Lower lobe of right lung (tissue), 2 donors: ENCODE measurements at regions not wholly inside any gene's neighbourhood (a gene's known extent, or its start where the extent isn't known, plus 50 kb on each side); places are given as distances from the start of the nearest gene placed in this dataset.

Source experiments
- ATAC-seq, 2 donors: fragments of 200-7000 bp; cut with Tn5 transposase; one replicate each; pipeline ENCODE4 v1.9.1; 2020 to 2022; ENCODE audit warnings: mild to moderate bottlenecking in 2 of 2, moderate library complexity in 2 of 2
- DNase-seq: peaks from one replicate; pipeline ENCODE4 v3.0.0-alpha.2; 2020
- H3K27ac ChIP-seq: fragments of 200-600 bp; one replicate; pipeline ENCODE4 v1.8.0; 2022
- H3K27me3 ChIP-seq: fragments of 200-600 bp; one replicate; pipeline ENCODE4 v1.8.0; 2022; ENCODE audit warnings: low read depth
- H3K36me3 ChIP-seq: fragments of 200-600 bp; one replicate; pipeline ENCODE4 v1.8.0; 2022; ENCODE audit warnings: mild to moderate bottlenecking
- H3K4me1 ChIP-seq: fragments of 200-600 bp; one replicate; pipeline ENCODE4 v1.8.0; 2022
- H3K4me3 ChIP-seq: fragments of 200-600 bp; one replicate; pipeline ENCODE4 v1.8.0; 2022; ENCODE audit warnings: mild to moderate bottlenecking
- H3K9me3 ChIP-seq: fragments of 200-600 bp; one replicate; pipeline ENCODE4 v1.8.0; 2022
- CTCF ChIP-seq: fragments of 200-600 bp; IDR thresholded peaks from one replicate; pipeline ENCODE4 v1.8.0; 2022; ENCODE audit warnings: antibody characterized with exemption, mild to moderate bottlenecking
- intact Hi-C: fragments of 100-400 bp; cut with DNase I; formaldehyde crosslinking; loops from one replicate; pipeline ENCODE4 v1.11.0; 2022
- donor health status: DM: no; HTN: yes; CAD: no; lungs with severe emphysema.

GRCh38 chr6:146989860-146990259, 214.4 kb upstream of the STXBP5 start:
- Histone ChIP-seq H3K27ac (no peak overlapping the region), H3K4me1 (no peaks in the 10 kb centered on the region), H3K4me3 (no peak overlapping the region), H3K27me3 (no peaks in the 10 kb centered on the region), H3K9me3 (no peaks in the 10 kb centered on the region), H3K36me3 (no peaks in the 10 kb centered on the region)
- ATAC-seq = no peak
- intact Hi-C loops = no loop called here
- no peak for TF ChIP-seq CTCF
- DNase-seq = no peak

DNA sequence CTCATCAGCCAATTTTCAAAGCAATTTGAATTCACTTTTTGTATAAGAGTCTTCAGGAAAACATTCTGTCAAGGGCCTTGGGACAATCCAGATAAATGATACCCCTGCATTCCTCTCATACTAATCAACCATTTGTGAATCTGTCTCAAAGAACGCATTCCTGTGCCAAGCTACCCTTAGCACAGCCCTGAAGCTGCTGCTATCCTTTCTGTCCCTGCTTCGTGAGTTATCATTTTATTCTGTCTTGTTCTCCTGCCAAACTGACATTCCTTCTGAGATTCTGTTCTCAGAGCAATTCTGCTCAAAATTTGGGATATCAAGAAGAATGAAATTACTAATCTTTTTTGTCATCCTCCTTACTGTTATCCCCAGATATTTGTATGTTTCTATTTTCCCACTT, 213.9 kb upstream of the STXBP5 start:
- TF ChIP-seq CTCF = no peak

DNA sequence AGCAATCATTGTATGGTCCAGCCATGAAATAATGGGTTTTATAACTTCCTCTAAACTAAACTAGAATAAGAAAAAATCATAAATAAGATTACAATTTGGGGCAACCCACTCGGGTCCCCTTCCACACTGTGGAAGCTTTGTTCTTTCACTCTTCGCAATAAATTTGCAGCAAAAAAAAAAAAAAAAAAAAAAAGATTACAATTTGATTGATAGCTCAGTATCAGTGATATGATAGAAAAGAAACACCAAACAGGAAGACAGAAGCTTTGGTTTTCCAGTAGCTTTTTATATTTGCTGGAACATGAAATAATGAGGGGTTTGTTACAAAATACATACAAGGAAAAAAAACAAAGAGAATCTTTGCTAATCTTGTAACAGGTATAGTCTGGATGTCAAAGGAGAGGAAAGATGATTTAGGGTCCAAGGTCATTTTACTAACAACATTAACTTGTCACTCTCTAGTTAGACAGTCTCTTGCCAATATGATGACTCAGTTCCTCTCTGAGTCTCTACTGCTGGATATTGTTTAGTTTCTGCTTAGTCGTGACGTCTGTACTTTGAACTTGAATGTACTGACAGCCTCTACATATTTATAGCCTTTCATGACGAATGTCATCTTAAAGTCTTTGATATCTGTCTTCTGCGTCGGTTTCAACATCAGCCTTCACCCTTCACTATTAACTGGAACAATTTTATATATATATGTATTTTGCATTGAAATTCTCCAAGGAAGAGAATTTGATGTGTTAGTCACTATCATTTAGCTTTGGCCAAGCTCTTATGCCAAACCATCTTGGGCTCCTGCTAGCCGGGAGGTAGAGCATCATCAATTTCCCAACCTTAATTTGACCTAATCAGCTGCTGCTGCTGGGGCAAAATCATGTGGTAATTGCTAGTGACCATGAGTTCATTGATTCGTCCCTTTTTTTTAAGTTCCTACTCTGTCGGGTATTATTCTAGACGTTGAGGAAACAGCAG, 213.1 kb upstream of the STXBP5 start:
- intact Hi-C loops = no loop called here
- H3K9me3 ChIP-seq = no peaks in the 10 kb centered on the region

More for the DNA sequence above, 213.9 kb upstream of the STXBP5 start:
- DNase-seq = no peak
- intact Hi-C loops = no loop called here
- no peak overlapping the region for H3K27ac ChIP-seq
- H3K27me3 ChIP-seq = no peaks in the 10 kb centered on the region
- no peak for ATAC-seq
- no peaks in the 10 kb centered on the region for H3K9me3 ChIP-seq
- H3K36me3 ChIP-seq = no peaks in the 10 kb centered on the region
- H3K4me3 ChIP-seq = no peak overlapping the region
- no peaks in the 10 kb centered on the region for H3K4me1 ChIP-seq

DNA sequence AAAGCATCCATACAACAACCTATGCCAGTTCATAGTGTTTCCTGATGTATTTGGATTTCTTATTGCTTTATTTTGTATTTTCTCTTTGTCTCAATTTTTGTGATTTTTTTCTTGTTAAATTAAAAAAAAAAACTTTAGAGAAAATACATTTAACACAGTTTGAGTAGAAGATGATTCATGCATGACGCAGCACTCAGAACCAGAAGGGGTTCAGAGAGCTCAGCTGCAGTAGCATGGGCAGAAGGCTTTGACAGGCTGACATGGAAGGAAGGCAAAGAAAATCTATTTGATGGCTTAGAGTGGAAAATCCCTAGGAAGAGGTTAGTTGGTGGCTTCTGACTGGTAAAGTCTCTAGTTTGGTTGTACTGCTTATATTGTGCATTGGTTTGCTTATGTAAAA, 207.2 kb upstream of the STXBP5 start:
- ATAC-seq (no peak), DNase-seq (no peak)
- intact Hi-C loops = no loop called here
- TF ChIP-seq CTCF = no peak
- Histone ChIP-seq H3K4me3 (no peak overlapping the region), H3K4me1 (no peaks in the 10 kb centered on the region), H3K9me3 (no peaks in the 10 kb centered on the region), H3K36me3 (no peaks in the 10 kb centered on the region), H3K27me3 (no peaks in the 10 kb centered on the region), H3K27ac (no peak overlapping the region)

More for the DNA sequence above, 213.1 kb upstream of the STXBP5 start:
- H3K27me3 ChIP-seq = no peaks in the 10 kb centered on the region
- H3K4me3 ChIP-seq = no peak overlapping the region
- DNase-seq (no peak), ATAC-seq (no peak)
- no peaks in the 10 kb centered on the region for H3K36me3 ChIP-seq
- no peak for TF ChIP-seq CTCF
- H3K27ac ChIP-seq = no peak overlapping the region
- H3K4me1 ChIP-seq = no peaks in the 10 kb centered on the region

DNA sequence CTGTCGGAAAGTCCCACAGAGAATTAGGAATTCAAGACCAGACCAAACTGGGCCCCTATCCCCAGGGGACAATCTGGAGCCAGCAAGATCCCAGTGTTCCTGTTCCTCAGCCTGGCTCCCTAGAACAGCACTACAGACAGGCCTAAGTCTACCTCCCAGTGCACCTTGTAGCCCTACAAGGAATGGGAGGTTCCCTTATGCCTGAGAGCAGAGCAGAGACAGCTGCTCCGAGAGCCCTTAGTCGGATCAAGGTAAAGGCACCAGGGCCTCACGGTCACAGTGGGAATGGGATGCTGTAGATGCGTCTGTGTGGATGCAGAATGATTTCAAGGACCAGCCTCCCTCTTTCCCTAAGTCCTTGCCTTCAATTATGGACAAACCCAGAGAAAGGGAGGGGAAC, 204.5 kb upstream of the STXBP5 start:
- no peak for TF ChIP-seq CTCF
- no peak overlapping the region for H3K27ac ChIP-seq
- H3K9me3 ChIP-seq = no peaks in the 10 kb centered on the region
- no peak for DNase-seq
- no peaks in the 10 kb centered on the region for H3K4me1 ChIP-seq
- H3K27me3 ChIP-seq = no peaks in the 10 kb centered on the region
- intact Hi-C loops = no loop called here
- no peaks in the 10 kb centered on the region for H3K36me3 ChIP-seq
- ATAC-seq = no peak
- H3K4me3 ChIP-seq = no peak overlapping the region
